ENCODE measurements at regions not wholly inside any gene's neighbourhood (a gene's known extent, or its start where the extent isn't known, plus 50 kb on each side); places are given as distances from the start of the nearest gene placed in this dataset.
"Not testable (repeated sequence)": the region's sequence is repeated elsewhere in the genome, so short reads cannot be mapped to it uniquely, and the experiment has no call there.

GRCh38 chr14:44453433-44454171 lies 53.5 kb downstream of the FSCB start:
- Mint-ChIP-seq H3K27ac (no peak overlapping the region), H3K36me3 (ENCODE audit: low read depth) (no peaks in the 10 kb centered on the region), H3K4me1 (no peaks in the 10 kb centered on the region), H3K9me3 (peaks cover 15% of the 10 kb centered on the region), H3K4me3 (no peak overlapping the region), H3K27me3 (no peaks in the 10 kb centered on the region)
- intact Hi-C loops (cut with micrococcal nuclease): no loop called here
- no peak for TF ChIP-seq CTCF (IDR thresholded peaks at IDR 0.05)
- DNase-seq (no peak), ATAC-seq (ENCODE audit: low read depth) (no peak)
- ChIA-PET CTCF (no interaction called here), POLR2A (no interaction called here)

- H3K4me1 Mint-ChIP-seq; H3K27ac Mint-ChIP-seq; H3K4me3 Mint-ChIP-seq; H3K27me3 Mint-ChIP-seq; DNase-seq; H3K36me3 Mint-ChIP-seq (ENCODE audit: low read depth); CTCF ChIA-PET; POLR2A ChIA-PET; H3K9me3 Mint-ChIP-seq; ATAC-seq (ENCODE audit: low read depth); intact Hi-C loops (cut with micrococcal nuclease): not testable (repeated sequence)
Observed at GRCh38 chr14:44450232-44450631, 56.9 kb downstream of the FSCB start.

- Mint-ChIP-seq H3K4me1 (no peaks in the 10 kb centered on the region), H3K36me3 (ENCODE audit: low read depth) (no peaks in the 10 kb centered on the region), H3K27me3 (no peaks in the 10 kb centered on the region), H3K27ac (no peak overlapping the region), H3K9me3 (peaks cover 2% of the 10 kb centered on the region), H3K4me3 (no peak overlapping the region)
- no peak for ATAC-seq (ENCODE audit: low read depth)
- POLR2A ChIA-PET: no interaction called here
- DNase-seq: no peak
- intact Hi-C loops (cut with micrococcal nuclease): no loop called here
- CTCF ChIA-PET: no interaction called here
- TF ChIP-seq CTCF (IDR thresholded peaks at IDR 0.05): no peak
Observed at GRCh38 chr14:44449680-44450079, 57.4 kb downstream of the FSCB start.

- ChIA-PET POLR2A (no interaction called here), CTCF (no interaction called here)
- ATAC-seq (ENCODE audit: low read depth) (no peak), DNase-seq (no peak)
- Mint-ChIP-seq H3K4me1 (no peaks in the 10 kb centered on the region), H3K27me3 (no peaks in the 10 kb centered on the region), H3K9me3 (peaks cover 2% of the 10 kb centered on the region), H3K4me3 (no peak overlapping the region), H3K27ac (no peak overlapping the region), H3K36me3 (ENCODE audit: low read depth) (no peaks in the 10 kb centered on the region)
- no peak for TF ChIP-seq CTCF (IDR thresholded peaks at IDR 0.05)
- intact Hi-C loops (cut with micrococcal nuclease): no loop called here
Observed at GRCh38 chr14:44448951-44449358, 58.1 kb downstream of the FSCB start.

- ChIA-PET POLR2A (no interaction called here), CTCF (no interaction called here)
- DNase-seq: no peak
- Mint-ChIP-seq H3K27ac (no peak overlapping the region), H3K27me3 (no peaks in the 10 kb centered on the region), H3K4me3 (no peak overlapping the region), H3K9me3 (peaks cover 2% of the 10 kb centered on the region), H3K4me1 (no peaks in the 10 kb centered on the region), H3K36me3 (ENCODE audit: low read depth) (no peaks in the 10 kb centered on the region)
- ATAC-seq (ENCODE audit: low read depth): no peak
- no peak for TF ChIP-seq CTCF (IDR thresholded peaks at IDR 0.05)
- intact Hi-C loops (cut with micrococcal nuclease): no loop called here
Observed at GRCh38 chr14:44446965-44447364, 60.1 kb downstream of the FSCB start.

GRCh38 chr14:44444454-44444853 lies 62.6 kb downstream of the FSCB start:
- CTCF ChIA-PET: no interaction called here
- POLR2A ChIA-PET: no interaction called here
- no peak overlapping the region for H3K27ac Mint-ChIP-seq
- DNase-seq (no peak), ATAC-seq (ENCODE audit: low read depth) (no peak)
- intact Hi-C loops (cut with micrococcal nuclease): no loop called here
- no peak for TF ChIP-seq CTCF (IDR thresholded peaks at IDR 0.05)
- H3K36me3 Mint-ChIP-seq (ENCODE audit: low read depth): no peaks in the 10 kb centered on the region
- H3K4me1 Mint-ChIP-seq: no peaks in the 10 kb centered on the region
- peaks cover 2% of the 10 kb centered on the region for H3K9me3 Mint-ChIP-seq
- no peak overlapping the region for H3K4me3 Mint-ChIP-seq
- no peaks in the 10 kb centered on the region for H3K27me3 Mint-ChIP-seq
